ENCODE measurements at regions not wholly inside any gene's neighbourhood (a gene's known extent, or its start where the extent isn't known, plus 50 kb on each side); places are given as distances from the start of the nearest gene placed in this dataset.

DNA sequence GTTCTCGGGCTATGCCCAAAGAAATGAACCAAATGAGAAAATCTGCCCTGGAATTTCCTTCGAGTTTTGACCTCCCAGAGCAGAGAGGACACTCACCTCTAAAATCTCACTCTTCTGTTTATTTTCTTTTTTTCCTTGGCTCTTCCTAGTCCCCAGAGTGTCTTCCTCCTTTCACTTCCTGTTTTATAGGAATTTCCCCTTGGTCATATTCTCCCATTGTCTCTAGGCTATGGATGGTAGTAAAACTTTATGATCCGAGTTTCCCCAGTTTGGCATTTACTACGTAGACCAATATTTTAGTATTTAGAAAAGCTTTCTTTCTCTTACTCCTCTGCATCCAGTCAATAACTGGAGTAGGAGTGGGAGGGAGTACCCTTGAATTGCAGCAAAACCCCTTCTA, 354.5 kb upstream of the ZNF608 start:
- H3K4me3 ChIP-seq, result no peak overlapping the region
- TF ChIP-seq CTCF (IDR thresholded peaks at IDR 0.05), result no peak
- no peak for TF ChIP-seq POLR2A (IDR thresholded peaks at IDR 0.05)
- WGBS, 4 donors, result 83 to 90% (median 84%) methylated on average over 4 of the region's 4 CpGs
- no peaks in the 10 kb centered on the region for H3K36me3 ChIP-seq (replicated peaks in 1 of 2)
- intact Hi-C loops (cut with DNase I), result no loop called here
- H3K27me3 ChIP-seq, result no peaks in the 10 kb centered on the region
- no peak overlapping the region for H3K27ac ChIP-seq
- H3K9me3 ChIP-seq (replicated peaks in 1 of 3), result no peaks in the 10 kb centered on the region
- DNase-seq, result no peak
- no peaks in the 10 kb centered on the region for H3K4me1 ChIP-seq (replicated peaks in 1 of 2)

DNA sequence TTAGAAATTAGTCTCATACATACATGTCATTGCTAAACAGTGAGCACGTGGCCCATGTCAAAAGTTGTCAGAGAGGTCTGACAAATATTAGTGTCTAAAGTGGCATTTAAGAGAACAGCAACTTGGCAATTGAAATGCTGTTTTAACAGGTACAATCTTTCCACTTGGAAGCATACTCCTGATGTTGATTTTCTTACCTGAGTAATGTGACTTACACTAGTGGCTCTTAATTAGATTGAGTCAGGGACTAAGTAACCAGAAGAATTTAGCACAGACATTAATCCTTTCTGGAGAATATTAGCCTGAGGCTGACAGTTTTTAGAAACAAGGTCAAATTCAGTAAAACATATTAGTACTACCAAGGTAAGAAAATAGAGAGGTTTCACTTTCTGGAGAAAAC, 357.0 kb upstream of the ZNF608 start:
- Histone ChIP-seq H3K27ac (no peak overlapping the region), H3K27me3 (no peaks in the 10 kb centered on the region), H3K9me3 (replicated peaks in 1 of 3) (no peaks in the 10 kb centered on the region), H3K36me3 (replicated peaks in 1 of 2) (no peaks in the 10 kb centered on the region), H3K4me3 (no peak overlapping the region), H3K4me1 (replicated peaks in 1 of 2) (no peaks in the 10 kb centered on the region)
- TF ChIP-seq POLR2A (IDR thresholded peaks at IDR 0.05), result no peak
- no peak for TF ChIP-seq CTCF (IDR thresholded peaks at IDR 0.05)
- 57 to 71% (median 62%) methylated on average over 1 of the region's 1 CpG for WGBS, 4 donors
- intact Hi-C loops (cut with DNase I), result no loop called here
- no peak for DNase-seq

- H3K4me1 ChIP-seq (replicated peaks in 1 of 2), result no peaks in the 10 kb centered on the region
- no peak overlapping the region for H3K27ac ChIP-seq
- H3K4me3 ChIP-seq, result no peak overlapping the region
- no peak for DNase-seq
- no peaks in the 10 kb centered on the region for H3K36me3 ChIP-seq (replicated peaks in 1 of 2)
- intact Hi-C loops (cut with DNase I), result no loop called here
- H3K9me3 ChIP-seq (replicated peaks in 1 of 3), result no peaks in the 10 kb centered on the region
- WGBS, 4 donors, result 95 to 100% (median 97%) methylated on average over 1 of the region's 1 CpG
- no peaks in the 10 kb centered on the region for H3K27me3 ChIP-seq
- TF ChIP-seq POLR2A (IDR thresholded peaks at IDR 0.05) (no peak), CTCF (IDR thresholded peaks at IDR 0.05) (no peak)
Observed at GRCh38 chr5:125106271-125106670, 359.8 kb upstream of the ZNF608 start.

GRCh38 chr5:125106881-125107280, 360.4 kb upstream of the ZNF608 start:
- no peaks in the 10 kb centered on the region for H3K4me1 ChIP-seq (replicated peaks in 1 of 2)

More at GRCh38 chr5:125106881-125107280, 360.4 kb upstream of the ZNF608 start:
- no peaks in the 10 kb centered on the region for H3K36me3 ChIP-seq (replicated peaks in 1 of 2)
- no peaks in the 10 kb centered on the region for H3K27me3 ChIP-seq
- DNase-seq, result no peak
- no peaks in the 10 kb centered on the region for H3K9me3 ChIP-seq (replicated peaks in 1 of 3)
- no peak overlapping the region for H3K4me3 ChIP-seq
- H3K27ac ChIP-seq, result no peak overlapping the region
- TF ChIP-seq POLR2A (IDR thresholded peaks at IDR 0.05), result no peak
- TF ChIP-seq CTCF (IDR thresholded peaks at IDR 0.05), result no peak
- intact Hi-C loops (cut with DNase I), result no loop called here
